T47D (cell line): ENCODE measurements at regions not wholly inside any gene's neighbourhood (a gene's known extent, or its start where the extent isn't known, plus 50 kb on each side); places are given as distances from the start of the nearest gene placed in this dataset.

ENCODE experiments used
- DNase-seq, 2 experiments: peaks; one replicate each; pipeline versions ENCODE4 v3.0.0 to v3.0.0-alpha.2; 2011 to 2012; ENCODE audit warnings: low read depth in 1 of 2, low spot score in 1 of 2
- JUND ChIP-seq: IDR thresholded peaks from 2 replicates; pipeline ENCODE4 v1.6.1; 2012; ENCODE audit warnings: low read depth
- in situ Hi-C: cut with HindIII; loops from 2 replicates; pipeline ENCODE4 v1.10.0; 2016; ENCODE audit warnings: low sequenced_read_pairs, low pct_unique_long_range_greater_than_20kb

DNA sequence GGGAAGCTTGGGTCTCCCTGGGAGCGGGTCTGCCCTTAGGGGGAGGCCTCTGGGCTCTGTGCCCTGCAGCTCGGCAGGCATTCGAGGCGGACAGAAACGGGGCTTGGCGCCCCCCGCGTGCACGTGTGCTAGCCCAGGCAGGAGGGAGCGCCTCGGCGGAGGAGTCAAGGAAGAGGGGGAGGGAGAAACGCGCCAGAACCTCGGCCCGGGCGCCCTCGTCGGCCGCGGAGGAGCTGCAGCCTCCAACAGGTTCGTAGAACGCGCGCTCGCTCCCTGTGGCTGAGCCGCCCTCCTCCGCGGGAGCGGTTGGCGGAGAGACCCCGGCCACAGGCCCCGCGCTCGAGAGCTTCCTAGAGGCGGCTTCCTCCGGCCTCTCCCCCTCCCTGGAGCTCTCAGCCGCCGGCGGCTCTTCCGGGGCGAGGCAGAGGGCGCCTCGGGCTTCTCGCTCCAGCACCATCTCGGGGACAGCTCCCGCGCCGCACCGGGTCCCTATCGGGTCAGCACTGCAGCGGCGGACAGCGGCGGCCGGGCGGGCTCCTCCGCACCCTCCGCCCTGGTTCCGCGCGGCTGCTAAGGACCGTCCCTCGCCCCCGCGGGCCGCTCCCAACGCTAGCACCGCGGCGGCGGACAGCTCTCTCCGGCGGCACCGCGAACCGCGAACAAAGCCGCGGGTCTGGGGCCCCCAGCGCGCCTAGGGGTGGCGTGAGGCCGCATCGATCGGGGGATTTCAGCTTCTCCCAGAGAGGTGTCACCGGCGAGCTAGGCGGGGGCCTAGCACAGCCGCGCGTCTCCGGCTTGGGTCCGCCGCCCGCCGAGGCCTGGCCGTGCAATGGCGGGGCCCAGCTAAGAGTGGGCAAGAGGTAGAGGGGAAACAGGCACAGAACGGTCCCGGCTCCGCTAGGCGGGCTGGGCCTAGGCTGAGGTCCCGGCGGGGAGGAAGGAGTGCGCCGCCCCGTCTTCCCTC lies 74.6 kb upstream of the CPLX2 start:
- no peak for TF ChIP-seq JUND
- in situ Hi-C loops: no loop called here
- DNase-seq: peak; percentile 82 to 91

- in situ Hi-C loops: no loop called here
- no peak for DNase-seq
- TF ChIP-seq JUND: no peak
Measured at GRCh38 chr5:175797521-175798038, 73.8 kb upstream of the CPLX2 start.

GRCh38 chr5:175798626-175799025 lies 72.8 kb upstream of the CPLX2 start:
- DNase-seq: no peak
- TF ChIP-seq JUND: no peak
- in situ Hi-C loops: no loop called here

- in situ Hi-C loops: no loop called here
- DNase-seq: no peak
- TF ChIP-seq JUND: no peak
Measured at GRCh38 chr5:175800656-175801081, 70.7 kb upstream of the CPLX2 start.

DNA sequence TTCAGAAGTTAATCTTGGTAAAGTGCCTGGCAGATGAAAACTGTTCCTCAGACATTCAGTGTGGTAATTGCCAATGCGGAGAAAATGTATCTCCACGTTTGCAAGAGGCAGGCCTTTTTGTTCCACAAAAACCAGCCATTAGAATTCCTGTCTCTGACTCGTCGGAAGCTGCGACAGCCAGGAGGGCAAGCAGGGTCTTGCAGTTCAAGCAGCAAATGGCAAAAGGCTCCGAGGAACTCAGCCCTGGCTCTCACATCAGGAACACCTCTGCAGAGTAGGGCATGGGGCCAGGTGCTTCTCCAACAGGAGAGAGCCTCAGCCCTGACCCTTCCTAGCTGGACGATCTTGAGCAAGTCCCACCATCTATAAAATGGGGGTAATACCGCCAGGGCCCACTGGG lies 69.0 kb upstream of the CPLX2 start:
- no peak for TF ChIP-seq JUND
- in situ Hi-C loops: no loop called here

GRCh38 chr5:175803254-175803653 lies 68.1 kb upstream of the CPLX2 start:
- DNase-seq: no peak
- in situ Hi-C loops: no loop called here
- TF ChIP-seq JUND: no peak

More for the DNA sequence above, 69.0 kb upstream of the CPLX2 start:
- DNase-seq: no peak

DNA sequence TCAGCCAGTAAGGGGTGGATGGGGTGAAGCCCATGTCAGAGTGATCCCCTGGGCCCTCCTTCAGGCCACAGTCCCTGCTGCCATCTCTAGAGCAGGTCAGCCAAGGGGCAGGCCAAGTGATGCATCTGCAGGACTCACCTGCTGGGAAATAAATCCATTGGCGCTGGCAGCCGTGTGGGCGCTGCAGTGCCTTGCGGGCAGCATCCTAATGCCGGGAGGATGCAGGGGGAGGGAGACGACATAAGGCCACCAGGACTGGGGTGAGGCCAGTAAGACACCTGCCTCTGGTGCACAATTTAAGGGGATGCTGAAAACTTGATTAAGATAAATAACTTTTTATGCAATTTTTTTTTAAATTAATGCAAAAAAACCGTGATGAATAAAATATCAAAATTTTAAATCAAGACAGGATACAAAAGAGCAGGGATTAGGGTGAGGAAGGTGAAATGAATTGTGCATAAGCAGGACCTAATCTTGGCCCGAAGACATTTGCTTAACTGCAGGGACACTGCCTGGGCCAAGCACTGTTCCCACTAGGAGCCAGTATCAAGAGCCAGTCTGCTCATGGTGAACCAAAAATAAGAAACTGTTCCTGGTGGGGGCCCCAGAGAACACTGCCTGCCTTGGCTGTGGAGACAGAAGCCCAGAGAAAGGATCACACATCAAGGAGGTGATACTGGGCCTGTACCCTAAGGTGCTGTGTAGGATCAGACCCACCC lies 67.5 kb upstream of the CPLX2 start:
- no peak for DNase-seq
- TF ChIP-seq JUND: no peak
- in situ Hi-C loops: no loop called here

DNA sequence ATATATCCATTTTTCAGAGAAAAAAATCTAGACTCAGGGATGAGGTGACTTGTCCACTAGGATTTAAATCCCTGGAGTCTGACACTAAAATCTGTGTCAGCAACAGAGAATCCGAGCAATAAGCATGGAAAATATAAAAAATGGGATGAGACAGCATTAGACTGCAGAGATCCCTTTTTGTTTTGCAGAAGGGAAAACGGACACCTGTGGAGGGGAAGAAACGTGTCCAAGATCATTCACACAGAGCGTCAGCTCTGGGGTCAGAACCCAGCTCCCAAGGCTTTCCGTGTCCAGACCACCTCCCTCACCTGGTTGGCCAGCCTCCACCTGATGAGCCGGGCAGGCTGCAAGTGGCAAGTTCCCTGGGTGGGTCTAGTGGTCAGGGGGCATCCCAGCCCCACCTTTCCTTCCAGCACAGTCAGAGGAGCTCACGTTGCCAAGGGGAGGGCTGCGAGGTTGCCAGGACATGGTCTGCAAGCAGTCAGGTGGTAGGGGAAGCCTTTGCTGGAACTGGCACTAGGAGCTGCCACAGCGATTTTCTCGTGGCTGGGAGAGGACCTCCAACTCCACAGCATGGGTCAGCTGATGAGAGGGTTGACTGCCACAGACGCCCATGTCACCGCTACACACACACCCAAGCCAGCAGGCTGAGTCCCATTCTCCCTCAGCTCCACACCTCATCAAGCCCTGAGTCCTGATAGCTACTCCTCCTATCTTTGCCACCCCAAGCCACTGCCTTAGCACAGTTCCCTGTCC lies 65.9 kb upstream of the CPLX2 start:
- in situ Hi-C loops: no loop called here
- TF ChIP-seq JUND: no peak
- no peak for DNase-seq

DNA sequence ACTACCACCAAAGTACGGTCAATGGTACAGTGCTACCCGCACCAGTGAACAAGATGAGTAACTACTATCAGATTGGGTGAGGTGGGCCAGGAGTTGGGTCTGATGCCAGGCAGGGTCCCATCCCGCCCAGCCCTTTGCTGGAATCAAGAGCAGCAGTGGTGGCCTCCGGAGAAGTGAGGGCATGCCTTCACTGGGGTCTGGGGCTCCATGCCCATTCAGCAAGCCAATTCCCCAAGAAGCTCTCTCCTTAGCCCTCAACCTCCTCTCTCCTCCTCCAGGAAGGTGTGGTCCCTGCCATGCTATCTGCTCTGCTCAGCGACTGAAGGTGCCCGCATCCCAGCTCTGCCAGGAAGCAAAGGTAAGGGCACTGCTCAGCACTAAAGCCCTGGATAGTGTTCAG lies 62.7 kb upstream of the CPLX2 start:
- in situ Hi-C loops: no loop called here
- no peak for DNase-seq
- TF ChIP-seq JUND: no peak

- peak; percentile 38; the same call in 1 of the 2 replicates for TF ChIP-seq JUND
- DNase-seq: peak in 1 of 2 experiments; percentile 33
- in situ Hi-C loops: no loop called here
Measured at GRCh38 chr5:175809531-175810121, 61.8 kb upstream of the CPLX2 start.

DNA sequence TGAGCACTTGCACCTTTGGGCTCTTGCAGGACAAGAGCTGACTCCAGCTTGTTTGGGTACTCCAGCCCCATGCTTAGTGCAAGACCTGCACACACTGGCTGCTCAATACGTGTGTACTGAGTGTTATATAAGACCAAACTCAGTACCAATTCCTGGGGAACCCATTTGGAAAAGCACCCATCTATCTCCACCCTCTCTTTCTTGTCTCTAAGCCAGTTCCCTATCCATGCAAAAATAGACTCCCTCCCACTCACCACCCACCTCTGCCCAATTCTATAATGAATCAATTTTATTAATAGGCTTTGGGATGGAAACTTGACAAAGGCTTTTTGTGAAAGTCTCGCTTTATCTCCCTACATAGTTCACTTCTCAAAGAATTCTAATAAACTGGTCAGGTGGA lies 60.9 kb upstream of the CPLX2 start:
- TF ChIP-seq JUND: no peak
- in situ Hi-C loops: no loop called here
- no peak for DNase-seq

DNA sequence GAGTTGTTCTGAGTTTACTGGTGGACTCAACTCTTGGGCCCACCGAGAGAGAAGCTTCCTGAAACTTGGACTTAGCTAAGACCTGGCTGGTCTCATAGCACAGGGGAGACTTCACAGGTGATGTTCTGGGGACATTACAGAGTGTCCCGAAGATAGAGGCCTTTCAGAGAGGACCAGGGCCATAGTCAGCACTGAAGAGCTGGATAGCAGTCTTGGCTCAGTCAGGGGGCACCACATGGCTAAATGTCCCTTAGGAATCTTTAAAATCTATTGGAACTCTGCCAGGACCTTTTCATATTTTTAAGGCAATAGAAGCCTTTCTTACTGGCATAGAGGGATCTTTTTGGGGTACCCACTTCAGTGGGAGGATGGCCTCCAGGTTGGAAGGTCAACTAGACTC lies 59.8 kb upstream of the CPLX2 start:
- TF ChIP-seq JUND: no peak
- in situ Hi-C loops: no loop called here
- DNase-seq: no peak
